HEK293T (cell line): ENCODE measurements at regions not wholly inside any gene's neighbourhood (a gene's known extent, or its start where the extent isn't known, plus 50 kb on each side); places are given as distances from the start of the nearest gene placed in this dataset.

Source experiments
- HDGF ChIP-seq: fragments of 450-650 bp; IDR thresholded peaks from 2 replicates; pipeline ENCODE4 v1.6.1; 2017; ENCODE audit warnings: antibody characterized with exemption, borderline replicate concordance
- SUZ12 ChIP-seq: fragments of 450-650 bp; IDR thresholded peaks from 2 replicates; pipeline ENCODE4 v1.6.1; 2016; ENCODE audit warnings: mild to moderate bottlenecking

GRCh38 chr19:22491746-22492145 lies 69.6 kb upstream of the ZNF98 start:
- TF ChIP-seq SUZ12 = no peak
- no peak for TF ChIP-seq HDGF
